ENCODE measurements at regions not wholly inside any gene's neighbourhood (a gene's known extent, or its start where the extent isn't known, plus 50 kb on each side); places are given as distances from the start of the nearest gene placed in this dataset.

DNA sequence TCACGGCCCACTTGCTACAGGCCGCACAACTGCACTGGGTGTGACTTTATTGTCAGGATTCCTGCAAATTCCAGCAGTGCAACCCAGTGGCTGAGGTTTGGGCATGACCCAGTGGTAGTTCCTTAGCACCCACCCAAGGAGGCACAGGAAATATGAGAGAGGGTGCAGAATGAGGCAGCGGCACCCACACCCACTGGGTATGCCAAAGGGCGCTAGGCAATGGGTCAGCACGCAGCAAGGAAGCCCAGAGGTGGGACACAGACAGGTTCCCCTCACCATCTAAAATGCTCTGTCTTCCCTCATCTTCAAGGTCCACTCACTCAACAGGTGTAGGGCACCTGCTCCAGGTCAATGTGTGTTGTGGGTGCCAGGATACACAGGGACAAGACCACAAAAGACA lies 357.8 kb upstream of the MKI67 start:
- TF ChIP-seq EZH2 (IDR thresholded peaks at IDR 0.05; ENCODE audit: borderline replicate concordance, low read length) = no peak
- TF ChIP-seq, protein P1, sequence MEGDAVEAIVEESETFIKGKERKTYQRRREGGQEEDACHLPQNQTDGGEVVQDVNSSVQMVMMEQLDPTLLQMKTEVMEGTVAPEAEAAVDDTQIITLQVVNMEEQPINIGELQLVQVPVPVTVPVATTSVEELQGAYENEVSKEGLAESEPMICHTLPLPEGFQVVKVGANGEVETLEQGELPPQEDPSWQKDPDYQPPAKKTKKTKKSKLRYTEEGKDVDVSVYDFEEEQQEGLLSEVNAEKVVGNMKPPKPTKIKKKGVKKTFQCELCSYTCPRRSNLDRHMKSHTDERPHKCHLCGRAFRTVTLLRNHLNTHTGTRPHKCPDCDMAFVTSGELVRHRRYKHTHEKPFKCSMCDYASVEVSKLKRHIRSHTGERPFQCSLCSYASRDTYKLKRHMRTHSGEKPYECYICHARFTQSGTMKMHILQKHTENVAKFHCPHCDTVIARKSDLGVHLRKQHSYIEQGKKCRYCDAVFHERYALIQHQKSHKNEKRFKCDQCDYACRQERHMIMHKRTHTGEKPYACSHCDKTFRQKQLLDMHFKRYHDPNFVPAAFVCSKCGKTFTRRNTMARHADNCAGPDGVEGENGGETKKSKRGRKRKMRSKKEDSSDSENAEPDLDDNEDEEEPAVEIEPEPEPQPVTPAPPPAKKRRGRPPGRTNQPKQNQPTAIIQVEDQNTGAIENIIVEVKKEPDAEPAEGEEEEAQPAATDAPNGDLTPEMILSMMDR (conservative IDR thresholded peaks at IDR 0.05 in 1 of 2, IDR thresholded peaks at IDR 0.05 in 1 of 2; ENCODE audit: extremely low read depth in 1 of 2, insufficient read depth in 1 of 2, low read depth in 1 of 2, low read length in 2 of 2) = no peak

Measured in mammary epithelial cell (primary cell).